Chondrocyte (in vitro differentiated cells): ENCODE measurements at regions not wholly inside any gene's neighbourhood (a gene's known extent, or its start where the extent isn't known, plus 50 kb on each side); places are given as distances from the start of the nearest gene placed in this dataset.

Experiments
- DNase-seq: peaks from one replicate; pipeline ENCODE4 v3.0.0; 2021; ENCODE audit warnings: mixed read lengths, low spot score
- H3K27ac Mint-ChIP-seq: one replicate; pipeline ENCODE4 v1.8.0; 2021; ENCODE audit warnings: mild to moderate bottlenecking, moderate library complexity, mixed read lengths; ENCODE audit not compliant: unreplicated experiment
- H3K27me3 Mint-ChIP-seq: 2 replicates; pipeline ENCODE4 v1.8.0; 2021; ENCODE audit warnings: low read depth, mixed read lengths
- H3K36me3 Mint-ChIP-seq: 2 replicates; pipeline ENCODE4 v1.8.0; 2021; ENCODE audit warnings: low read depth, mixed read lengths
- H3K4me1 Mint-ChIP-seq: 2 replicates; pipeline ENCODE4 v1.8.0; 2021; ENCODE audit warnings: low read depth, mild to moderate bottlenecking, mixed read lengths
- H3K4me3 Mint-ChIP-seq: one replicate; pipeline ENCODE4 v1.8.0; 2021; ENCODE audit warnings: mild to moderate bottlenecking, moderate library complexity, mixed read lengths; ENCODE audit not compliant: unreplicated experiment
- H3K9me3 Mint-ChIP-seq: 2 replicates; pipeline ENCODE4 v1.8.0; 2021; ENCODE audit warnings: low read depth, mixed read lengths
- CTCF ChIP-seq: fragments of 200-600 bp; sonication (generic); IDR thresholded peaks from 2 replicates; pipeline ENCODE4 v1.5.0; 2021; ENCODE audit warnings: antibody characterized with exemption, mild to moderate bottlenecking, moderate library complexity

GRCh38 chr5:18114151-18114757, 480.0 kb downstream of the TAF11L14 start:
- Mint-ChIP-seq H3K4me1 (peaks cover 4% of the 10 kb centered on the region), H3K36me3 (no peaks in the 10 kb centered on the region), H3K9me3 (no peaks in the 10 kb centered on the region), H3K27me3 (peaks cover 5% of the 10 kb centered on the region), H3K27ac (no peak overlapping the region), H3K4me3 (no peak overlapping the region)
- no peak for DNase-seq
- no peak for TF ChIP-seq CTCF

GRCh38 chr5:18117968-18118367, 483.7 kb downstream of the TAF11L14 start:
- TF ChIP-seq CTCF = no peak
- Mint-ChIP-seq H3K36me3 (no peaks in the 10 kb centered on the region), H3K4me1 (no peaks in the 10 kb centered on the region), H3K9me3 (peaks cover 4% of the 10 kb centered on the region), H3K27ac (no peak overlapping the region), H3K4me3 (no peak overlapping the region), H3K27me3 (peaks cover 5% of the 10 kb centered on the region)
- no peak for DNase-seq

- Mint-ChIP-seq H3K9me3 (peaks cover 10% of the 10 kb centered on the region), H3K4me1 (no peaks in the 10 kb centered on the region), H3K36me3 (peaks cover 2% of the 10 kb centered on the region), H3K27me3 (peaks cover 5% of the 10 kb centered on the region), H3K4me3 (no peak overlapping the region), H3K27ac (no peak overlapping the region)
- TF ChIP-seq CTCF = no peak
- no peak for DNase-seq
Observed at GRCh38 chr5:18119156-18119785, 485.0 kb downstream of the TAF11L14 start.

- no peak for DNase-seq
- H3K27ac Mint-ChIP-seq = no peak overlapping the region
- H3K4me1 Mint-ChIP-seq = no peaks in the 10 kb centered on the region
- peaks cover 2% of the 10 kb centered on the region for H3K27me3 Mint-ChIP-seq
- TF ChIP-seq CTCF = no peak
- peaks cover 18% of the 10 kb centered on the region for H3K9me3 Mint-ChIP-seq
- no peak overlapping the region for H3K4me3 Mint-ChIP-seq
- peaks cover 1% of the 10 kb centered on the region for H3K36me3 Mint-ChIP-seq
Observed at GRCh38 chr5:18141222-18141621, 507.0 kb downstream of the TAF11L14 start.

- peaks cover 2% of the 10 kb centered on the region for H3K27me3 Mint-ChIP-seq
- peaks cover 1% of the 10 kb centered on the region for H3K36me3 Mint-ChIP-seq
- H3K4me3 Mint-ChIP-seq = no peak overlapping the region
- TF ChIP-seq CTCF = no peak
- H3K4me1 Mint-ChIP-seq = no peaks in the 10 kb centered on the region
- no peak for DNase-seq
- H3K9me3 Mint-ChIP-seq = peaks cover 11% of the 10 kb centered on the region
- no peak overlapping the region for H3K27ac Mint-ChIP-seq
Observed at GRCh38 chr5:18142831-18143230, 508.6 kb downstream of the TAF11L14 start.
